T-helper 1 cell treated with Interleukin-12 subunit alpha and Interleukin-12 subunit beta and Interleukin-4 antibody, amounts not matched to agents 30 μg/mL and 1 μg/mL, for 36 hours (primary cell): ENCODE measurements at regions not wholly inside any gene's neighbourhood (a gene's known extent, or its start where the extent isn't known, plus 50 kb on each side); places are given as distances from the start of the nearest gene placed in this dataset.

Experiments used
- H3K27ac Mint-ChIP-seq: one replicate; pipeline ENCODE4 v1.8.0; 2021; ENCODE audit warnings: mild to moderate bottlenecking, mixed read lengths
- H3K27me3 Mint-ChIP-seq: one replicate; pipeline ENCODE4 v1.8.0; 2021; ENCODE audit warnings: low read depth, mixed read lengths
- H3K36me3 Mint-ChIP-seq: one replicate; pipeline ENCODE4 v1.8.0; 2021; ENCODE audit warnings: low read depth, mixed read lengths
- H3K4me1 Mint-ChIP-seq: one replicate; pipeline ENCODE4 v1.8.0; 2021; ENCODE audit warnings: low read depth, mixed read lengths
- H3K4me3 Mint-ChIP-seq: one replicate; pipeline ENCODE4 v1.8.0; 2021; ENCODE audit warnings: mild to moderate bottlenecking, moderate library complexity, mixed read lengths
- H3K9me3 Mint-ChIP-seq: one replicate; pipeline ENCODE4 v1.8.0; 2021; ENCODE audit warnings: mixed read lengths

- Mint-ChIP-seq H3K4me1 (peaks cover 2% of the 10 kb centered on the region), H3K27me3 (peaks cover 15% of the 10 kb centered on the region), H3K4me3 (no peak overlapping the region), H3K27ac (no peak overlapping the region), H3K36me3 (no peaks in the 10 kb centered on the region), H3K9me3 (peaks cover 3% of the 10 kb centered on the region)
These were observed 312.0 kb downstream of the IRS1 start for GRCh38 chr2:226487573-226487972.

DNA sequence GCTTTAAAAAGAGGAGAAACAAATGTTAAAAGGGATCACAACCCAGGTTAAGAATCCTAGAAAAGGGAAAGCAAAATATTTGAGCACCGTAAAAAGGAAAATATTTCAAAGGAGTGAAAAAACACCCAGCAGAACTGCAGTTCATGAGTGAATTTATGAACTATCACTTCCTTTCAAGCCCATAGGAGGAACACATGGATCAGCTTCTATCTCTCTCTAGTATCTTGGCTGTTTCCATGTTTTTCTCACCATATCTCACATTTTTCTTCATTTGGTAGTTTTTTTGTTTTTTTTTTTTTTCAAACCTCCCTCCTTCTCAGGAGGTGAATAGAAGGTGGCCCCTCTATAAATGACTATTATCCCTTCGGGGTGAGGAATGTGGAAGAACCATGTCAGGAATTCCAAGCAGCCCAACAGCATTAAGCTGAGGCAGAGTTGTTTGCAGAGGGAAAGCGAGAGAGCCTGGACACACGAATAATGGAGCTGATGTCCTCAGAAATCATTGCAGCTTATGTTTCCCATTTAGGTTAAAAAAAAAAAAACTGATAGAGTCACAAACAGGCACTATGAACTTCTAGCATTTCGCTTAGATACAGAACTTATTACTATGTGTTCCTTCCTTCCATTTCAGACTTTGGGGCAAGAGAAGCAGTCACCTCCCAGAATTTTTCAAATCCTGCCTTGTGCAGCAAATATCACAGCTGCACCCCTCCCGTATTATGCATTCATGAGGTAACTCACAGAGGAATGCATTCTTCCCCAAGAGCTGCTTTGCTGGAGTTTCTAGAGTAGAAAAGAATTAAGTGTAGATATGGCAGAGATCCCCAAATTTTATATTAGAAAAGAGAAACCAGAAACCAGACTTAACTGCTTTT, 315.6 kb downstream of the IRS1 start:
- H3K4me1 Mint-ChIP-seq = no peaks in the 10 kb centered on the region
- no peaks in the 10 kb centered on the region for H3K36me3 Mint-ChIP-seq
- H3K4me3 Mint-ChIP-seq = no peak overlapping the region
- H3K27ac Mint-ChIP-seq = no peak overlapping the region
- peaks cover 15% of the 10 kb centered on the region for H3K27me3 Mint-ChIP-seq
- H3K9me3 Mint-ChIP-seq = peaks cover 2% of the 10 kb centered on the region

DNA sequence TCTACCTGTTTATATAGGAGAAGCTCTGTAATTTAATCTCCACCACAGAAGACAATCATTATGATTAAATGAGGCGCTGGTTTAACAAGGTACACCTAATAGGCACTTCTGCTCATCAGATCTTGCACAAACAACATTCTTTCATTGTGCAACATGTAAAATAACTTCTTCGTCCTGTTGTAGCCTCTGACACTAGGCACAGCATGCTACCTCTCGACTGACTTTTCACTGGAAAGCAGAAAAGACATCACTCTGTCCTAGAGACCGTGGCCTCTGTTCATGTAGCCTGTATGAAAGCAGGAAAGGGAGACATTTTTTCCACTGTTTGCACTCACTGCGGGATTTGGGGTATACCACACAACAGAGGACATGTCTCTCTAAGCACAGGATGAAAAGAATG, 316.5 kb downstream of the IRS1 start:
- Mint-ChIP-seq H3K9me3 (no peaks in the 10 kb centered on the region), H3K4me1 (no peaks in the 10 kb centered on the region), H3K27ac (no peak overlapping the region), H3K27me3 (peaks cover 15% of the 10 kb centered on the region), H3K4me3 (no peak overlapping the region), H3K36me3 (no peaks in the 10 kb centered on the region)

DNA sequence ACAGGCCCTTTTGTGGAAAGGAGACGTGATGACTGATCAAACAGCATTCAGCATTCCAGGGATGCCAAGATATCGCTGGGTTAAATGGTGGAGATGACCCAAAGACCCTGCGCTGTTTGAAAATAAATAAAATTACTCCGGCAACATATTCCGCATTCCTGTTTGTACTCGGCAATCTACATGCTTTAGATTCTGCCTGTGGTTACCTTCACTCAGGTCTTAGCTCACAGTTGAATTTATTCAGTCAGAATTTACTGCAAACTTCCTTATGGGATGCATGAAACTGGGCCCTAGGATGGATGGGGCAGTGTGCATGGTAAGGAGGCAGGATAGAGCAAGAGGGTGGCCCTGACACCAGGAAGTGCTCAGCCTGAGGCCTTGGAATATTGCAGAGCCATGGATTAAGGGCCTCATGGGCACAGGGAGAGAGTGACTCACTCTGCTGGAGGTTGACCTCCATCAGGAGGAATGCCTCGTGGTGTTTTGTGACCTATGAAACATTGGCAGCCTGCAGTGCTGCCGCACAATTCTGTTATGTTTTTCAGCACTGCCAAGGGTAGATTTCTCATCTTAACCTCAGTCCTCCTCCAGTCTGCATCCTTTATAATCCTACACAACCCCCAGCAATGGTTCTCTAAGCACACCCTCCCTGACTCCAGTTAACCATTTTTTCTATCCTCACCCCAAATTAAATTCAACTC, 321.4 kb downstream of the IRS1 start:
- Mint-ChIP-seq H3K4me3 (no peak overlapping the region), H3K27ac (no peak overlapping the region), H3K4me1 (no peaks in the 10 kb centered on the region), H3K27me3 (peaks cover 19% of the 10 kb centered on the region), H3K9me3 (no peaks in the 10 kb centered on the region), H3K36me3 (no peaks in the 10 kb centered on the region)

GRCh38 chr2:226477221-226478108, 322.2 kb downstream of the IRS1 start:
- Mint-ChIP-seq H3K36me3 (no peaks in the 10 kb centered on the region), H3K4me1 (no peaks in the 10 kb centered on the region), H3K27ac (no peak overlapping the region), H3K9me3 (no peaks in the 10 kb centered on the region), H3K27me3 (peaks cover 23% of the 10 kb centered on the region), H3K4me3 (no peak overlapping the region)

GRCh38 chr2:226475650-226476049, 324.0 kb downstream of the IRS1 start:
- Mint-ChIP-seq H3K27me3 (peaks cover 30% of the 10 kb centered on the region), H3K4me1 (no peaks in the 10 kb centered on the region), H3K9me3 (no peaks in the 10 kb centered on the region)

GRCh38 chr2:226474131-226474530, 325.5 kb downstream of the IRS1 start:
- no peaks in the 10 kb centered on the region for H3K4me1 Mint-ChIP-seq
- no peaks in the 10 kb centered on the region for H3K9me3 Mint-ChIP-seq
- no peak overlapping the region for H3K27ac Mint-ChIP-seq
- H3K36me3 Mint-ChIP-seq = no peaks in the 10 kb centered on the region
- H3K27me3 Mint-ChIP-seq = peaks cover 30% of the 10 kb centered on the region
- no peak overlapping the region for H3K4me3 Mint-ChIP-seq

More at GRCh38 chr2:226475650-226476049, 324.0 kb downstream of the IRS1 start:
- no peak overlapping the region for H3K27ac Mint-ChIP-seq
- H3K36me3 Mint-ChIP-seq = no peaks in the 10 kb centered on the region
- no peak overlapping the region for H3K4me3 Mint-ChIP-seq

GRCh38 chr2:226471987-226472470, 327.6 kb downstream of the IRS1 start:
- Mint-ChIP-seq H3K36me3 (no peaks in the 10 kb centered on the region), H3K4me1 (no peaks in the 10 kb centered on the region)

GRCh38 chr2:226467633-226468032, 332.0 kb downstream of the IRS1 start:
- Mint-ChIP-seq H3K27ac (no peak overlapping the region), H3K4me3 (no peak overlapping the region), H3K4me1 (no peaks in the 10 kb centered on the region), H3K27me3 (peaks cover 11% of the 10 kb centered on the region), H3K36me3 (no peaks in the 10 kb centered on the region), H3K9me3 (no peaks in the 10 kb centered on the region)

More at GRCh38 chr2:226471987-226472470, 327.6 kb downstream of the IRS1 start:
- Mint-ChIP-seq H3K4me3 (no peak overlapping the region), H3K27me3 (peaks cover 30% of the 10 kb centered on the region), H3K27ac (no peak overlapping the region), H3K9me3 (no peaks in the 10 kb centered on the region)

- Mint-ChIP-seq H3K4me3 (no peak overlapping the region), H3K9me3 (no peaks in the 10 kb centered on the region), H3K36me3 (no peaks in the 10 kb centered on the region), H3K4me1 (no peaks in the 10 kb centered on the region), H3K27ac (no peak overlapping the region), H3K27me3 (peaks cover 11% of the 10 kb centered on the region)
These were observed 332.4 kb downstream of the IRS1 start for GRCh38 chr2:226467221-226467620.

DNA sequence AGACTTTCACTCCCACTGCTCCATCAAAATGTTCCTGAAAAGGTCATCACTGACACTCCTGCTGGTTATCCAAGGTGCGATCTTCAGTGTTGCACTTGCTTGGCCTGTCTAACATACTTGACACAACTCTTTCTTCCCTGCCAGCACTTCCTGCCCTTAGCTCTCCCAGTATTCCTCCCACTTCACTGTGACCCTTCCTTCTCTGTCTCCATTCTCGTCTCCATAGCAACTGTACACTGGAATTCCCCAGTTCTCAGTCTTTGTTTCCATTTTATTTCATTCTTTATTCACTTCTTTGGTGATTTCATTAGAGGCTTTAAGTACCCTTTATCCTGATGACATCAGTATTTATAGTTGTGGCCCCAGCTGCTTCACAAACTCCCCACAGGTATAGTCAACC, 333.0 kb downstream of the IRS1 start:
- Mint-ChIP-seq H3K4me3 (no peak overlapping the region), H3K36me3 (no peaks in the 10 kb centered on the region), H3K27ac (no peak overlapping the region), H3K27me3 (peaks cover 11% of the 10 kb centered on the region), H3K4me1 (no peaks in the 10 kb centered on the region), H3K9me3 (no peaks in the 10 kb centered on the region)

- H3K4me1 Mint-ChIP-seq = no peaks in the 10 kb centered on the region
These were observed 333.5 kb downstream of the IRS1 start for GRCh38 chr2:226466124-226466523.

DNA sequence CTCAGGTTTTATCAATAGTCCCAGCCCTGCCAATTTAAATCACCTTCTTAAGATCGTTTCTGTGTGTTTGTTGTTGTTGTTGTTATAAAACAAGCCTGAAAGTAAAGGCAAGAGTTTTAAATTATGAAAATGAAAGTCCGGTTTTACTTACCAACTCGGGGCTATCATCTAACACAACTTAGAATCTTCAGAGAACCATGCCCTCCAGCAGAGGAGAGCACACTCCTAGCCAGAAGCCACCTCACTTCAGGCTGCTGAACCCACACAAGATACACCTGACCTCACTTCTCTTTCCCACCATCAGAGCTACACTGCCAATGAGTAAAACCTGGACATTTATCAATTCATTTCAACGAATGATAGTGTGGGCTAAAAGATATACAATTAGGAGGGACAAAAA, 335.2 kb downstream of the IRS1 start:
- Mint-ChIP-seq H3K4me1 (no peaks in the 10 kb centered on the region), H3K27me3 (peaks cover 11% of the 10 kb centered on the region), H3K36me3 (no peaks in the 10 kb centered on the region)

More at GRCh38 chr2:226466124-226466523, 333.5 kb downstream of the IRS1 start:
- no peak overlapping the region for H3K27ac Mint-ChIP-seq
- no peaks in the 10 kb centered on the region for H3K36me3 Mint-ChIP-seq
- no peaks in the 10 kb centered on the region for H3K9me3 Mint-ChIP-seq
- H3K4me3 Mint-ChIP-seq = no peak overlapping the region
- peaks cover 11% of the 10 kb centered on the region for H3K27me3 Mint-ChIP-seq

GRCh38 chr2:226463154-226463553, 336.5 kb downstream of the IRS1 start:
- H3K27ac Mint-ChIP-seq = no peak overlapping the region
- peaks cover 11% of the 10 kb centered on the region for H3K27me3 Mint-ChIP-seq
- no peak overlapping the region for H3K4me3 Mint-ChIP-seq
- no peaks in the 10 kb centered on the region for H3K36me3 Mint-ChIP-seq
- no peaks in the 10 kb centered on the region for H3K9me3 Mint-ChIP-seq
- H3K4me1 Mint-ChIP-seq = no peaks in the 10 kb centered on the region

More for the DNA sequence above, 335.2 kb downstream of the IRS1 start:
- Mint-ChIP-seq H3K27ac (no peak overlapping the region), H3K4me3 (no peak overlapping the region), H3K9me3 (no peaks in the 10 kb centered on the region)
